ENCODE measurements at regions not wholly inside any gene's neighbourhood (a gene's known extent, or its start where the extent isn't known, plus 50 kb on each side); places are given as distances from the start of the nearest gene placed in this dataset.

DNA sequence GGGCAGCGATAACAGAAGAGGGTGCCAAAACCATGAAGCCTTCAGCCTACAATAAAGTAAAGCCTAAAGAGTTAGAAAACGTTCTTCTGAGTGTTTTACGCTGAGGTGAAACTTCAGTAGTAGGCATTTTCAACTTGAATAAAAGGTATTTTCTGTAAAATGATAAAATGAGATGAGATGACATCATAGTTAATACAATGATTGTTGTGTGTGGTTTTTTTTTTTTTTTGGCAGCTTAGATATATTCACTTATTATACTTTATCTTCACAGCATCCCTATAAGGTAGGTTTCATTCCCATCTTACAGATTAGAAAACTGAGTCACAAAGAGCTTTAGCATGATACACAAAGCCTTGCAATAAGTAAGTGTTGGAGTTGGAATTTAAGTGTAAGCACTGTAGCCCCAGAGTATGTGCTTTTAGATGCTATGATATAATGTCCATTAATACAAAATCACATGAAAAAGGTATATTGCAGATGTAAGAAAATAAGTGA lies 291.9 kb upstream of the GRM7 start:
- Histone ChIP-seq H3K27me3 (ENCODE audit: insufficient read depth, low read length) (no peaks in the 10 kb centered on the region), H3K4me3 (ENCODE audit: low read length in 2 of 2) (no peak overlapping the region), H3K36me3 (ENCODE audit: insufficient read depth, low read length) (no peaks in the 10 kb centered on the region), H3K4me1 (ENCODE audit: insufficient read depth, low read length) (no peaks in the 10 kb centered on the region), H3K27ac (ENCODE audit: low read depth, low read length) (no peak overlapping the region), H3K9me3 (ENCODE audit: control insufficient read depth in 1 of 2, low read length in 2 of 2) (no peaks in the 10 kb centered on the region)
- Mint-ChIP-seq H3K9me3 (peaks cover 0 to 17% (median 5%) of the 10 kb centered on the region in 8 donors), H3K4me1 (no peaks in the 10 kb centered on the region), H3K27me3 (no peaks in the 10 kb centered on the region), H3K4me3 (no peak overlapping the region), H3K27ac (no peak overlapping the region), H3K36me3 (no peaks in the 10 kb centered on the region)
- CTCF ChIA-PET (ENCODE audit: partially characterized antibody), result no interaction called here
- intact Hi-C loops (cut with micrococcal nuclease), result no loop called here
- DNase-seq, result no peak
- POLR2A ChIA-PET (ENCODE audit: partially characterized antibody), result no interaction called here

- POLR2A ChIA-PET (ENCODE audit: partially characterized antibody), result no interaction called here
- H3K27ac Mint-ChIP-seq, result no peak overlapping the region
- intact Hi-C loops (cut with micrococcal nuclease), result no loop called here
- CTCF ChIA-PET (ENCODE audit: partially characterized antibody), result no interaction called here
- H3K9me3 Mint-ChIP-seq, result peaks cover 0 to 10% (median 4%) of the 10 kb centered on the region in 8 donors
- Histone ChIP-seq H3K4me1 (ENCODE audit: insufficient read depth, low read length) (no peaks in the 10 kb centered on the region), H3K9me3 (ENCODE audit: control insufficient read depth in 1 of 2, low read length in 2 of 2) (no peaks in the 10 kb centered on the region), H3K36me3 (ENCODE audit: insufficient read depth, low read length) (no peaks in the 10 kb centered on the region), H3K4me3 (ENCODE audit: low read length in 2 of 2) (no peak overlapping the region), H3K27me3 (ENCODE audit: insufficient read depth, low read length) (no peaks in the 10 kb centered on the region), H3K27ac (ENCODE audit: low read depth, low read length) (no peak overlapping the region)
- no peak for DNase-seq
- H3K27me3 Mint-ChIP-seq, result no peaks in the 10 kb centered on the region
- H3K4me1 Mint-ChIP-seq, result no peaks in the 10 kb centered on the region
- H3K4me3 Mint-ChIP-seq, result no peak overlapping the region
- no peaks in the 10 kb centered on the region for H3K36me3 Mint-ChIP-seq
Measured at GRCh38 chr3:6571448-6571847, 289.5 kb upstream of the GRM7 start.

- Mint-ChIP-seq H3K27ac (no peak overlapping the region), H3K9me3 (peaks cover 0 to 11% (median 0%) of the 10 kb centered on the region in 8 donors), H3K27me3 (no peaks in the 10 kb centered on the region), H3K4me3 (no peak overlapping the region), H3K36me3 (no peaks in the 10 kb centered on the region), H3K4me1 (no peaks in the 10 kb centered on the region)
- H3K27ac ChIP-seq (ENCODE audit: low read depth, low read length), result no peak overlapping the region
- intact Hi-C loops (cut with micrococcal nuclease), result no loop called here
- H3K27me3 ChIP-seq (ENCODE audit: insufficient read depth, low read length), result no peaks in the 10 kb centered on the region
- no peaks in the 10 kb centered on the region for H3K4me1 ChIP-seq (ENCODE audit: insufficient read depth, low read length)
- H3K4me3 ChIP-seq (ENCODE audit: low read length in 2 of 2), result no peak overlapping the region
- POLR2A ChIA-PET (ENCODE audit: partially characterized antibody), result no interaction called here
- no peaks in the 10 kb centered on the region for H3K9me3 ChIP-seq (ENCODE audit: control insufficient read depth in 1 of 2, low read length in 2 of 2)
- H3K36me3 ChIP-seq (ENCODE audit: insufficient read depth, low read length), result no peaks in the 10 kb centered on the region
- no peak for DNase-seq
- CTCF ChIA-PET (ENCODE audit: partially characterized antibody), result no interaction called here
Measured at GRCh38 chr3:6577584-6577983, 283.3 kb upstream of the GRM7 start.

DNA sequence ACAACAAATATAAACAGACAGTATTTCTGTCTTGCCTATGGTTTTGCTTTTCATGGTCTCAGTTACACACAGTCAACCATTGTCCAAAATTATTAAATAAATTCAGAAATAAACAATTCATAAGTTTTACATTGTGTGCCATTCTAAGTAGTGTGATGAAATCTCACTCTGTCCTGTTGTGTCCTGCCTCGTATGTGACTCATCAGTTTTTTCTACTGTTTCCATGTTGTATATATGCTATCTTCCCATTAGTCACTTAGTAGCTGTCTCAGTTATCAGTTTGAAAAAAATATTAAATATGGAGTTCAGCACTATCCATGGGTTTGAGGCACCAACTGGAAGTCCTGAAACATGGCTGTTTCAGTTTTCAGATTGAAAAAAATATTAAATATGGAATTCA lies 282.4 kb upstream of the GRM7 start:
- Histone ChIP-seq H3K27me3 (ENCODE audit: insufficient read depth, low read length) (no peaks in the 10 kb centered on the region), H3K27ac (ENCODE audit: low read depth, low read length) (no peak overlapping the region), H3K9me3 (ENCODE audit: control insufficient read depth in 1 of 2, low read length in 2 of 2) (no peaks in the 10 kb centered on the region), H3K4me1 (ENCODE audit: insufficient read depth, low read length) (no peaks in the 10 kb centered on the region), H3K36me3 (ENCODE audit: insufficient read depth, low read length) (no peaks in the 10 kb centered on the region), H3K4me3 (ENCODE audit: low read length in 2 of 2) (no peak overlapping the region)
- Mint-ChIP-seq H3K27me3 (no peaks in the 10 kb centered on the region), H3K4me1 (no peaks in the 10 kb centered on the region), H3K9me3 (peaks cover 0 to 11% (median 0%) of the 10 kb centered on the region in 8 donors), H3K4me3 (no peak overlapping the region), H3K36me3 (no peaks in the 10 kb centered on the region), H3K27ac (no peak overlapping the region)
- intact Hi-C loops (cut with micrococcal nuclease), result no loop called here
- DNase-seq, result no peak
- ChIA-PET POLR2A (ENCODE audit: partially characterized antibody) (no interaction called here), CTCF (ENCODE audit: partially characterized antibody) (no interaction called here)

DNA sequence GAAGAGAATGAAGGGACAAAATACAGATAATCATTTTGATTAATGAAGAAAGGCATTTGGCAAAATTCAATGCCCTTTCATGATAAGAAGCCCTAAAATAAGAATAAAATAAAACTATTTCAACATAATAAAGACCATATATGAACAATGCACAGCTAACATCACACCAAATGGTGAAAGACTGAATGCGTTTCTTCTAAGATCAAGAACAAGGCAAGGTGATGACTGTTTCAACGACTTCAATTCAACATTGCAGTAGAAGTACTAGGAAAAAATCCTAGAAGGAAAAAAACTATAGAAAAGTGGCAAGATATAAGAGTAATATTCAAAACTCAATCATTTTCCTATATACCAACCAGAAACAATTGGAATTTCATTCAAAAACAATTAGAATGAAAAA lies 280.1 kb upstream of the GRM7 start:
- H3K4me1 Mint-ChIP-seq, result no peaks in the 10 kb centered on the region
- POLR2A ChIA-PET (ENCODE audit: partially characterized antibody), result no interaction called here

DNA sequence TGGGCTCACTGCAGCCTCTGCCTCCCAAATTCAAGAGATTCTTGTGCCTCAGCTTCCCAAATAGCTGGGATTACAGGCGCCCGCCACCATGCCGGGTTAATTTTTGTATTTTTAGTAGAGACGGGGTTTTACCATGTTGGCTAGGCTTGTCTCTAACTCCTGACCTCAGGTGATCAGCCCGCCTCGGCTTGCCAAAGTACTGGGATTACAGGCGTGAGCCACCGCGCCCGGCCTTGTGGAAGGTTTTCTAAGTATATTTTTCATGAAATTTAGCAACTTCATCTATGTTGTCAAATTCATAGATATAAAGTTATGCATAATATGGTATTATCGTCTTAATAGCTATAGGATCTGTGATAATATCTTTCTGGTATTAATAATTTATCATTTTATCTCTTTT lies 275.6 kb upstream of the GRM7 start:
- no peak overlapping the region for H3K4me3 Mint-ChIP-seq
- intact Hi-C loops (cut with micrococcal nuclease), result no loop called here
- Histone ChIP-seq H3K4me3 (ENCODE audit: low read length in 2 of 2) (no peak overlapping the region), H3K27me3 (ENCODE audit: insufficient read depth, low read length) (no peaks in the 10 kb centered on the region), H3K4me1 (ENCODE audit: insufficient read depth, low read length) (no peaks in the 10 kb centered on the region), H3K27ac (ENCODE audit: low read depth, low read length) (no peak overlapping the region), H3K9me3 (ENCODE audit: control insufficient read depth in 1 of 2, low read length in 2 of 2) (no peaks in the 10 kb centered on the region), H3K36me3 (ENCODE audit: insufficient read depth, low read length) (no peaks in the 10 kb centered on the region)
- H3K27ac Mint-ChIP-seq, result no peak overlapping the region
- H3K27me3 Mint-ChIP-seq, result no peaks in the 10 kb centered on the region
- H3K4me1 Mint-ChIP-seq, result no peaks in the 10 kb centered on the region
- no peak for DNase-seq
- H3K36me3 Mint-ChIP-seq, result no peaks in the 10 kb centered on the region
- ChIA-PET POLR2A (ENCODE audit: partially characterized antibody) (no interaction called here), CTCF (ENCODE audit: partially characterized antibody) (no interaction called here)
- H3K9me3 Mint-ChIP-seq, result peaks cover 0 to 29% (median 9%) of the 10 kb centered on the region in 8 donors

More for the DNA sequence above, 280.1 kb upstream of the GRM7 start:
- H3K4me3 ChIP-seq (ENCODE audit: low read length in 2 of 2), result no peak overlapping the region
- Mint-ChIP-seq H3K27ac (no peak overlapping the region), H3K36me3 (no peaks in the 10 kb centered on the region), H3K4me3 (no peak overlapping the region), H3K27me3 (no peaks in the 10 kb centered on the region), H3K9me3 (peaks cover 0 to 12% (median 0%) of the 10 kb centered on the region in 8 donors)
- H3K27ac ChIP-seq (ENCODE audit: low read depth, low read length), result no peak overlapping the region
- no peak for DNase-seq
- no peaks in the 10 kb centered on the region for H3K9me3 ChIP-seq (ENCODE audit: control insufficient read depth in 1 of 2, low read length in 2 of 2)
- intact Hi-C loops (cut with micrococcal nuclease), result no loop called here
- CTCF ChIA-PET (ENCODE audit: partially characterized antibody), result no interaction called here
- H3K4me1 ChIP-seq (ENCODE audit: insufficient read depth, low read length), result no peaks in the 10 kb centered on the region
- no peaks in the 10 kb centered on the region for H3K36me3 ChIP-seq (ENCODE audit: insufficient read depth, low read length)
- no peaks in the 10 kb centered on the region for H3K27me3 ChIP-seq (ENCODE audit: insufficient read depth, low read length)

DNA sequence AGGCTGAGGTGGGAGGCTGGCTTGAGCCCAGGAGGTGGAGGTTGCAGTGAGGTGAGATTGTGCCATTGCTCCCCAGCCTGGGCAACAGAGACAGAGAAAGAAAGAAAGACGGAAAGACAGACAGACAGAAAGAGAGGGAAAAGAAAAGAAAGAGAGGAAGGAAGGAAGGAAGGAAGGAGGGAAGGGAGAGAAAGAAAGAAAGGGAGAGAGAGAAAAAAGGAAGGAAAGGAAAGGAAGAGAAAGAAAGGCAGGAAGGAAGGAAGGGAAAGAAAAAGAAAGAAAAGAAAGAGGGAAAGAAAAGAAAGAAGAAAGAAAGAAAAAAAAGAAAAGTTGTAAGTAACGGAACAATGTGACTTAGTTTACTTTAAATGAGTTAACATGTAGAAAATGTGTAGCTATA lies 260.7 kb upstream of the GRM7 start:
- H3K9me3 ChIP-seq (ENCODE audit: control insufficient read depth in 1 of 2, low read length in 2 of 2), result no peaks in the 10 kb centered on the region
- Mint-ChIP-seq H3K27me3 (no peaks in the 10 kb centered on the region), H3K9me3 (peaks cover 2 to 13% (median 9%) of the 10 kb centered on the region in 8 donors), H3K4me1 (no peaks in the 10 kb centered on the region), H3K4me3 (no peak overlapping the region), H3K27ac (peak overlapping the region in 1 of 7 donors; percentile 69), H3K36me3 (no peaks in the 10 kb centered on the region)
- no peaks in the 10 kb centered on the region for H3K36me3 ChIP-seq (ENCODE audit: insufficient read depth, low read length)
- no peaks in the 10 kb centered on the region for H3K27me3 ChIP-seq (ENCODE audit: insufficient read depth, low read length)
- CTCF ChIA-PET (ENCODE audit: partially characterized antibody), result no interaction called here
- H3K27ac ChIP-seq (ENCODE audit: low read depth, low read length), result no peak overlapping the region
- H3K4me3 ChIP-seq (ENCODE audit: low read length in 2 of 2), result no peak overlapping the region
- POLR2A ChIA-PET (ENCODE audit: partially characterized antibody), result no interaction called here
- H3K4me1 ChIP-seq (ENCODE audit: insufficient read depth, low read length), result no peaks in the 10 kb centered on the region
- no peak for DNase-seq
- intact Hi-C loops (cut with micrococcal nuclease), result no loop called here

- CTCF ChIA-PET (ENCODE audit: partially characterized antibody), result no interaction called here
- Histone ChIP-seq H3K9me3 (ENCODE audit: control insufficient read depth in 1 of 2, low read length in 2 of 2) (no peaks in the 10 kb centered on the region), H3K27ac (ENCODE audit: low read depth, low read length) (no peak overlapping the region), H3K4me1 (ENCODE audit: insufficient read depth, low read length) (no peaks in the 10 kb centered on the region), H3K36me3 (ENCODE audit: insufficient read depth, low read length) (no peaks in the 10 kb centered on the region), H3K27me3 (ENCODE audit: insufficient read depth, low read length) (no peaks in the 10 kb centered on the region), H3K4me3 (ENCODE audit: low read length in 2 of 2) (no peak overlapping the region)
- no peaks in the 10 kb centered on the region for H3K36me3 Mint-ChIP-seq
- H3K27ac Mint-ChIP-seq, result no peak overlapping the region
- H3K27me3 Mint-ChIP-seq, result no peaks in the 10 kb centered on the region
- intact Hi-C loops (cut with micrococcal nuclease), result no loop called here
- H3K9me3 Mint-ChIP-seq, result peaks cover 2 to 23% (median 8%) of the 10 kb centered on the region in 8 donors
- H3K4me1 Mint-ChIP-seq, result no peaks in the 10 kb centered on the region
- H3K4me3 Mint-ChIP-seq, result no peak overlapping the region
- POLR2A ChIA-PET (ENCODE audit: partially characterized antibody), result no interaction called here
- no peak for DNase-seq
Measured at GRCh38 chr3:6601374-6601773, 259.5 kb upstream of the GRM7 start.

Measured in CD4-positive, alpha-beta memory T cell (primary cell).